Right cardiac atrium (tissue), 5 donors: ENCODE measurements at regions not wholly inside any gene's neighbourhood (a gene's known extent, or its start where the extent isn't known, plus 50 kb on each side); places are given as distances from the start of the nearest gene placed in this dataset.
A peak's percentile ranks its signal among the peaks of the same experiment; 100 is the strongest.

ENCODE experiments used
- ATAC-seq, 2 donors: fragments of 200-7000 bp; cut with Tn5 transposase; one replicate each; pipeline versions ENCODE4 v1.8.0 to v1.9.1; 2020; ENCODE audit warnings: moderate library complexity in 2 of 2, mild to moderate bottlenecking in 1 of 2
- DNase-seq, 3 donors: peaks; one replicate each; pipeline ENCODE4 v3.0.0-alpha.2; 2020
- H3K27ac ChIP-seq: one replicate; pipeline ENCODE4 v1.5.1; 2013; ENCODE audit warnings: mild to moderate bottlenecking, low read length, control low read depth, moderate library complexity
- H3K27me3 ChIP-seq: one replicate; pipeline ENCODE4 v1.6.1; 2013; ENCODE audit not compliant: control insufficient read depth, insufficient read depth
- H3K4me1 ChIP-seq: one replicate; pipeline ENCODE4 v1.6.1; 2013; ENCODE audit warnings: low read length; ENCODE audit not compliant: control insufficient read depth, insufficient read depth
- H3K4me3 ChIP-seq: one replicate; pipeline ENCODE4 v1.5.1; 2013; ENCODE audit warnings: low read length, control low read depth
- H3K9me3 ChIP-seq: one replicate; pipeline ENCODE4 v1.6.1; 2013; ENCODE audit warnings: low read length; ENCODE audit not compliant: control insufficient read depth
- WGBS: extraction: QIAGEN DNeasy Blood & Tissue Kit; methylation state at CpG from one replicate; pipeline ENCODE4 v1.1.7; 2013; 5-methylcytosine and 5-hydroxymethylcytosine counted together
- intact Hi-C, 4 donors: fragments of 100-400 bp; cut with DNase I; formaldehyde crosslinking; loops; one replicate each; pipeline versions ENCODE4 v1.11.0 to v1.14.0; 2022 to 2023
- donor health status: healthy with polysubstance abuse.
- donor health status: DM: no; HTN: yes; CAD: no.
- donor health status: DM: no; HTN: no; CAD: no.
- donor health status: DM: no; HTN: yes; CAD: no; lungs with severe emphysema.
- donor health status: DM: yes; HTN: yes; CAD: no.

GRCh38 chrX:13902406-13902805 lies 85.5 kb upstream of the GPM6B start:
- ATAC-seq (no peak), DNase-seq (no peak)
- H3K27me3 ChIP-seq: no peaks in the 10 kb centered on the region
- H3K27ac ChIP-seq: no peak overlapping the region
- intact Hi-C loops: no loop called here
- H3K4me1 ChIP-seq: no peaks in the 10 kb centered on the region
- no peak overlapping the region for H3K4me3 ChIP-seq
- 89% methylated on average over 3 of the region's 3 CpGs for WGBS
- no peaks in the 10 kb centered on the region for H3K9me3 ChIP-seq

GRCh38 chrX:13901354-13901753 lies 84.5 kb upstream of the GPM6B start:
- Histone ChIP-seq H3K9me3 (no peaks in the 10 kb centered on the region), H3K4me3 (no peak overlapping the region), H3K27ac (no peak overlapping the region), H3K4me1 (no peaks in the 10 kb centered on the region), H3K27me3 (no peaks in the 10 kb centered on the region)
- WGBS: 54% methylated on average over 2 of the region's 2 CpGs
- intact Hi-C loops: no loop called here
- no peak for DNase-seq
- no peak for ATAC-seq

- Histone ChIP-seq H3K4me1 (no peaks in the 10 kb centered on the region), H3K4me3 (no peak overlapping the region), H3K9me3 (no peaks in the 10 kb centered on the region), H3K27me3 (no peaks in the 10 kb centered on the region), H3K27ac (no peak overlapping the region)
- intact Hi-C loops: no loop called here
- no peak for ATAC-seq
- WGBS: 92% methylated on average over 10 of the region's 10 CpGs
- no peak for DNase-seq
Measured at GRCh38 chrX:13900351-13900750, 83.5 kb upstream of the GPM6B start.

GRCh38 chrX:13899607-13900006 lies 82.7 kb upstream of the GPM6B start:
- ATAC-seq (peak in 1 of 2 donors; percentile 48), DNase-seq (no peak)
- intact Hi-C loops: no loop called here
- H3K27me3 ChIP-seq: no peaks in the 10 kb centered on the region
- H3K9me3 ChIP-seq: no peaks in the 10 kb centered on the region
- H3K4me3 ChIP-seq: no peak overlapping the region
- no peaks in the 10 kb centered on the region for H3K4me1 ChIP-seq
- WGBS: 50% methylated on average over 6 of the region's 6 CpGs
- no peak overlapping the region for H3K27ac ChIP-seq

GRCh38 chrX:13898603-13899002 lies 81.7 kb upstream of the GPM6B start:
- intact Hi-C loops: no loop called here
- no peak overlapping the region for H3K4me3 ChIP-seq
- no peak overlapping the region for H3K27ac ChIP-seq
- no peaks in the 10 kb centered on the region for H3K4me1 ChIP-seq
- DNase-seq: no peak
- no peaks in the 10 kb centered on the region for H3K9me3 ChIP-seq
- H3K27me3 ChIP-seq: no peaks in the 10 kb centered on the region
- 93% methylated on average over 4 of the region's 4 CpGs for WGBS
- no peak for ATAC-seq

GRCh38 chrX:13898083-13898482 lies 81.2 kb upstream of the GPM6B start:
- ATAC-seq (no peak), DNase-seq (peak in 2 of 3 donors; percentile 38 to 41)
- Histone ChIP-seq H3K4me3 (no peak overlapping the region), H3K27me3 (no peaks in the 10 kb centered on the region), H3K9me3 (no peaks in the 10 kb centered on the region), H3K27ac (no peak overlapping the region), H3K4me1 (no peaks in the 10 kb centered on the region)
- intact Hi-C loops: no loop called here
- WGBS: 46% methylated on average over 3 of the region's 3 CpGs

- intact Hi-C loops: no loop called here
- H3K27ac ChIP-seq: no peak overlapping the region
Measured at GRCh38 chrX:13897566-13897965, 80.7 kb upstream of the GPM6B start.

GRCh38 chrX:13894888-13895565 lies 78.1 kb upstream of the GPM6B start:
- ATAC-seq (no peak), DNase-seq (no peak)
- H3K9me3 ChIP-seq: no peaks in the 10 kb centered on the region
- H3K27me3 ChIP-seq: no peaks in the 10 kb centered on the region
- no peak overlapping the region for H3K4me3 ChIP-seq
- intact Hi-C loops: no loop called here
- WGBS: 39% methylated on average over 5 of the region's 5 CpGs
- no peak overlapping the region for H3K27ac ChIP-seq
- H3K4me1 ChIP-seq: no peaks in the 10 kb centered on the region

More at GRCh38 chrX:13897566-13897965, 80.7 kb upstream of the GPM6B start:
- Histone ChIP-seq H3K9me3 (no peaks in the 10 kb centered on the region), H3K27me3 (no peaks in the 10 kb centered on the region), H3K4me3 (no peak overlapping the region), H3K4me1 (no peaks in the 10 kb centered on the region)
- no peak for DNase-seq
- WGBS: 60% methylated on average over 4 of the region's 4 CpGs
- no peak for ATAC-seq

GRCh38 chrX:13893826-13894225 lies 76.9 kb upstream of the GPM6B start:
- H3K9me3 ChIP-seq: no peaks in the 10 kb centered on the region
- H3K4me1 ChIP-seq: no peaks in the 10 kb centered on the region
- H3K27ac ChIP-seq: no peak overlapping the region
- no peak for ATAC-seq
- 34% methylated on average over 5 of the region's 5 CpGs for WGBS
- DNase-seq: peak in 2 of 3 donors; percentile 52 to 74
- H3K27me3 ChIP-seq: no peaks in the 10 kb centered on the region
- intact Hi-C loops: no loop called here
- no peak overlapping the region for H3K4me3 ChIP-seq

GRCh38 chrX:13892856-13893255 lies 76.0 kb upstream of the GPM6B start:
- DNase-seq: no peak
- intact Hi-C loops: no loop called here
- WGBS: 90% methylated on average over 3 of the region's 3 CpGs
- Histone ChIP-seq H3K27me3 (no peaks in the 10 kb centered on the region), H3K27ac (no peak overlapping the region), H3K9me3 (no peaks in the 10 kb centered on the region), H3K4me3 (no peak overlapping the region), H3K4me1 (no peaks in the 10 kb centered on the region)
- ATAC-seq: no peak

- Histone ChIP-seq H3K9me3 (no peaks in the 10 kb centered on the region), H3K4me3 (no peak overlapping the region), H3K4me1 (no peaks in the 10 kb centered on the region), H3K27ac (no peak overlapping the region), H3K27me3 (no peaks in the 10 kb centered on the region)
- 74% methylated on average over 7 of the region's 7 CpGs for WGBS
- DNase-seq (no peak), ATAC-seq (no peak)
- intact Hi-C loops: no loop called here
Measured at GRCh38 chrX:13891377-13892140, 74.7 kb upstream of the GPM6B start.
